Astrocyte (in vitro differentiated cells and primary cell): ENCODE measurements at regions not wholly inside any gene's neighbourhood (a gene's known extent, or its start where the extent isn't known, plus 50 kb on each side); places are given as distances from the start of the nearest gene placed in this dataset.

Experiments
- DNase-seq: peaks from one replicate; pipeline ENCODE4 v3.0.0-alpha.2; 2010; ENCODE audit warnings: low read depth
- FAIRE-seq: peaks from 2 replicates; lab custom pipeline; 2011; peaks lifted over from hg19 to GRCh38; lab: Jason Lieb, UNC
- H2AFZ ChIP-seq: 2 replicates; pipeline ENCODE4 v1.6.0; 2012; ENCODE audit warnings: low read depth, low read length, inconsistent platforms
- H3K27ac ChIP-seq: 2 replicates; pipeline ENCODE4 v1.5.1; 2011; ENCODE audit warnings: low read depth, low read length, inconsistent platforms
- H3K27me3 ChIP-seq: 2 replicates; pipeline ENCODE4 v1.6.0; 2011; ENCODE audit warnings: low read length, inconsistent platforms; ENCODE audit not compliant: insufficient read depth
- H3K36me3 ChIP-seq: 2 replicates; pipeline ENCODE4 v1.5.1; 2011; ENCODE audit warnings: low read length, inconsistent platforms; ENCODE audit not compliant: insufficient read depth
- H3K4me1 ChIP-seq: 2 replicates; pipeline ENCODE4 v1.5.1; 2011; ENCODE audit warnings: low read length, inconsistent platforms; ENCODE audit not compliant: insufficient read depth
- H3K4me2 ChIP-seq: 2 replicates; pipeline ENCODE4 v1.6.0; 2012; ENCODE audit warnings: low read length, inconsistent platforms
- H3K4me3 ChIP-seq: 2 replicates; pipeline ENCODE4 v1.5.1; 2011; ENCODE audit warnings: low read depth, mild to moderate bottlenecking, low read length, inconsistent platforms; ENCODE audit not compliant: insufficient read depth
- H3K79me2 ChIP-seq: 2 replicates; pipeline ENCODE4 v1.6.0; 2012; ENCODE audit warnings: mild to moderate bottlenecking, low read length, inconsistent platforms; ENCODE audit not compliant: insufficient read depth
- H3K9ac ChIP-seq: 2 replicates; pipeline ENCODE4 v1.6.0; 2012; ENCODE audit warnings: mild to moderate bottlenecking, low read length, inconsistent platforms
- H3K9me3 ChIP-seq: 2 replicates; pipeline ENCODE4 v1.5.1; 2012; ENCODE audit warnings: low read depth, mild to moderate bottlenecking, low read length, inconsistent platforms; ENCODE audit not compliant: insufficient read depth
- H4K20me1 ChIP-seq: 2 replicates; pipeline ENCODE4 v1.6.0; 2012; ENCODE audit warnings: low read length, inconsistent platforms; ENCODE audit not compliant: insufficient read depth
- H3K27ac Mint-ChIP-seq: one replicate; pipeline ENCODE4 v1.8.0; 2021; ENCODE audit warnings: mild to moderate bottlenecking, mixed read lengths; ENCODE audit not compliant: unreplicated experiment
- H3K27me3 Mint-ChIP-seq: one replicate; pipeline ENCODE4 v1.8.0; 2021; ENCODE audit warnings: low read depth, mixed read lengths; ENCODE audit not compliant: unreplicated experiment
- H3K36me3 Mint-ChIP-seq: one replicate; pipeline ENCODE4 v1.8.0; 2021; ENCODE audit warnings: low read depth, mixed read lengths; ENCODE audit not compliant: unreplicated experiment
- H3K4me1 Mint-ChIP-seq: one replicate; pipeline ENCODE4 v1.8.0; 2021; ENCODE audit warnings: low read depth, mixed read lengths; ENCODE audit not compliant: unreplicated experiment
- H3K4me3 Mint-ChIP-seq: one replicate; pipeline ENCODE4 v1.8.0; 2021; ENCODE audit warnings: mild to moderate bottlenecking, moderate library complexity, mixed read lengths; ENCODE audit not compliant: unreplicated experiment
- H3K9me3 Mint-ChIP-seq: one replicate; pipeline ENCODE4 v1.8.0; 2021; ENCODE audit warnings: mild to moderate bottlenecking, mixed read lengths; ENCODE audit not compliant: unreplicated experiment
- EZH2 ChIP-seq: IDR thresholded peaks from 2 replicates; pipeline ENCODE4 v1.6.1; 2012; ENCODE audit warnings: mild to moderate bottlenecking, low read length, inconsistent platforms; ENCODE audit not compliant: insufficient read depth
- TF ChIP-seq, protein P1 (sequence below): IDR thresholded peaks from 2 replicates; pipeline ENCODE4 v1.5.1; 2011; ENCODE audit warnings: low read depth, mild to moderate bottlenecking, inconsistent platforms, low read length, moderate library complexity; ENCODE audit not compliant: insufficient read depth

DNA sequence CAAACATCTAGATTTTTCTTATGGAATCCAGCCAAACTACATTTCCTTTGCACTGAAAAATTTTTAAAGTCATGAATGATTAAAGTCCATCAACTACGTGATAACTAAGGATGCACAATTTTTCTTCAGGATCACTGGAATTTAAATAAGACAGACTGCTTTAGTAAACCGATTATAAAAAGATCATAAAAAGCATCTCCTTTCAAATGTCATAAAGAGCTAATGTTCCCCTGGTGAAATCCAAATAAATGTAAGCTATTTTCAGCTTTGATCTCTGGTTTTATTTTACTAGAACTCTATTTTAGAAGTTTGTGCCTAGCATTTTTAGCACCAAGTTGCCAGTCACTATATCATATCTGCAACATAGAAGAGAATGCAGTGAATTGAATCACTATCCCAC, 460.8 kb downstream of the RFC3 start:
- no peaks in the 10 kb centered on the region for H3K4me1 ChIP-seq
- Mint-ChIP-seq H3K36me3 (no peaks in the 10 kb centered on the region), H3K27ac (no peak overlapping the region), H3K4me1 (no peaks in the 10 kb centered on the region), H3K27me3 (no peaks in the 10 kb centered on the region), H3K4me3 (no peak overlapping the region), H3K9me3 (peaks cover 7% of the 10 kb centered on the region)
- H4K20me1 ChIP-seq: no peaks in the 10 kb centered on the region
- H3K4me3 ChIP-seq: no peak overlapping the region
- H2AFZ ChIP-seq: no peak overlapping the region
- no peaks in the 10 kb centered on the region for H3K9me3 ChIP-seq
- no peaks in the 10 kb centered on the region for H3K36me3 ChIP-seq
- no peak for FAIRE-seq
- H3K9ac ChIP-seq: no peak overlapping the region
- TF ChIP-seq, protein P1, sequence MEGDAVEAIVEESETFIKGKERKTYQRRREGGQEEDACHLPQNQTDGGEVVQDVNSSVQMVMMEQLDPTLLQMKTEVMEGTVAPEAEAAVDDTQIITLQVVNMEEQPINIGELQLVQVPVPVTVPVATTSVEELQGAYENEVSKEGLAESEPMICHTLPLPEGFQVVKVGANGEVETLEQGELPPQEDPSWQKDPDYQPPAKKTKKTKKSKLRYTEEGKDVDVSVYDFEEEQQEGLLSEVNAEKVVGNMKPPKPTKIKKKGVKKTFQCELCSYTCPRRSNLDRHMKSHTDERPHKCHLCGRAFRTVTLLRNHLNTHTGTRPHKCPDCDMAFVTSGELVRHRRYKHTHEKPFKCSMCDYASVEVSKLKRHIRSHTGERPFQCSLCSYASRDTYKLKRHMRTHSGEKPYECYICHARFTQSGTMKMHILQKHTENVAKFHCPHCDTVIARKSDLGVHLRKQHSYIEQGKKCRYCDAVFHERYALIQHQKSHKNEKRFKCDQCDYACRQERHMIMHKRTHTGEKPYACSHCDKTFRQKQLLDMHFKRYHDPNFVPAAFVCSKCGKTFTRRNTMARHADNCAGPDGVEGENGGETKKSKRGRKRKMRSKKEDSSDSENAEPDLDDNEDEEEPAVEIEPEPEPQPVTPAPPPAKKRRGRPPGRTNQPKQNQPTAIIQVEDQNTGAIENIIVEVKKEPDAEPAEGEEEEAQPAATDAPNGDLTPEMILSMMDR: no peak
- no peak for TF ChIP-seq EZH2
- H3K27ac ChIP-seq: no peak overlapping the region
- H3K79me2 ChIP-seq: no peaks in the 10 kb centered on the region
- DNase-seq: no peak
- H3K27me3 ChIP-seq: no peaks in the 10 kb centered on the region
- H3K4me2 ChIP-seq: no peak overlapping the region

- Histone ChIP-seq H4K20me1 (no peaks in the 10 kb centered on the region), H3K4me1 (peaks cover 4% of the 10 kb centered on the region), H3K4me3 (no peak overlapping the region), H3K27me3 (no peaks in the 10 kb centered on the region), H3K36me3 (no peaks in the 10 kb centered on the region), H3K4me2 (no peak overlapping the region), H2AFZ (no peak overlapping the region), H3K9ac (no peak overlapping the region), H3K27ac (no peak overlapping the region), H3K9me3 (no peaks in the 10 kb centered on the region), H3K79me2 (no peaks in the 10 kb centered on the region)
- FAIRE-seq (no peak), DNase-seq (no peak)
- H3K27me3 Mint-ChIP-seq: no peaks in the 10 kb centered on the region
- no peak overlapping the region for H3K27ac Mint-ChIP-seq
- TF ChIP-seq EZH2: no peak
- TF ChIP-seq, protein P1: no peak
- H3K9me3 Mint-ChIP-seq: no peaks in the 10 kb centered on the region
- no peaks in the 10 kb centered on the region for H3K4me1 Mint-ChIP-seq
- no peaks in the 10 kb centered on the region for H3K36me3 Mint-ChIP-seq
- H3K4me3 Mint-ChIP-seq: no peak overlapping the region
Measured at GRCh38 chr13:34290661-34291060, 472.7 kb downstream of the RFC3 start.

DNA sequence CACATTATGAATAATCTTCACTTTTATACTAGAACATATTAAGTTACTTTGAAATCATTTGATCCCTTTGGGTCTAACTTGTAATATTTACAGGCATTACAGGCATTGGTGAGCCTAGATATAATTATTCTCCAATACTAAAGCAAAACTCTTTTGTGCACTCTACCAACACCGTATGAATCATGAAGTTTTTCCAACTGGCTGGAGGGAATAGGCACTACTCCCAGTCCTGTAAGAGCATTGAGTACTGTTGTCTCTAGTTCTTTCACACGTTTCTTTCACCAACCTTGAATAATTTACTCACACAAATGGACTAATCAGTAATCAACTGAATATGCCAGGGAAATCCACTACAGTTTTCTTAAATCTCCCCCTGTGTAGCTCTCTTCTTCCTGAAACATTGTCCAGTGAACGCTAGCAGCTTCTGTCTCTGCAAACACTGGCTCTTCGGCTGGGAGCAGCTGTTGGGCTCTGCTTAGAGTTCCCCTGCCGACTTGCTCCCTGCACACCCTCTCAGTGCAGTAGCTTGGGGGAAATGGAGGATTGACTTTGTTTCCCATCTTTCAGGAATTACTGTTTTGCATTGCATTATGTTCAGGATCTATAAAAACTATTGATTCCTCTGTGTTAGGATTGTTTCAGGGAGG, 476.7 kb downstream of the RFC3 start:
- DNase-seq: peak; percentile 27
- no peaks in the 10 kb centered on the region for H3K9me3 ChIP-seq
- Mint-ChIP-seq H3K36me3 (no peaks in the 10 kb centered on the region), H3K27me3 (no peaks in the 10 kb centered on the region), H3K9me3 (no peaks in the 10 kb centered on the region), H3K4me1 (peaks cover 1% of the 10 kb centered on the region), H3K4me3 (no peak overlapping the region), H3K27ac (no peak overlapping the region)
- H3K4me3 ChIP-seq: no peak overlapping the region
- no peaks in the 10 kb centered on the region for H4K20me1 ChIP-seq
- H3K79me2 ChIP-seq: no peaks in the 10 kb centered on the region
- H2AFZ ChIP-seq: peak overlapping the region; percentile 65
- no peak overlapping the region for H3K9ac ChIP-seq
- H3K36me3 ChIP-seq: no peaks in the 10 kb centered on the region
- H3K27ac ChIP-seq: no peak overlapping the region
- H3K4me2 ChIP-seq: peak overlapping the region; percentile 73
- H3K4me1 ChIP-seq: peaks cover 4% of the 10 kb centered on the region
- H3K27me3 ChIP-seq: no peaks in the 10 kb centered on the region
- FAIRE-seq: no peak
- TF ChIP-seq, protein P1: no peak
